A673 (cell line): ENCODE measurements at regions not wholly inside any gene's neighbourhood (a gene's known extent, or its start where the extent isn't known, plus 50 kb on each side); places are given as distances from the start of the nearest gene placed in this dataset.

ENCODE experiments used
- BruUV-seq: library from RNA; stranded (reverse); fragments of 400-500 nt; replicated peaks from 2 replicates; lab custom pipeline; 2021; lab: Mats Ljungman, UMichigan
- CTCF ChIA-PET: fragments of 300-600 bp; sonication (Branson Sonifier 250); formaldehyde crosslinking; loops from one replicate; lab custom pipeline; 2022; ENCODE audit warnings: antibody characterized with exemption; lab: Charles Lee
- POLR2A ChIA-PET: fragments of 300-600 bp; sonication (Branson Sonifier 250); formaldehyde crosslinking; loops from one replicate; lab custom pipeline; 2022; ENCODE audit warnings: antibody characterized with exemption; ENCODE audit not compliant: low non-redundant PET; lab: Charles Lee
- DNase-seq: peaks from one replicate; pipeline ENCODE4 v3.0.0-alpha.2; 2015; ENCODE audit warnings: low spot score
- H3K27ac ChIP-seq: fragments of 200-600 bp; sonication (generic); 2 replicates; pipeline ENCODE4 v1.5.1; 2016; ENCODE audit warnings: mixed run types, low read depth, mild to moderate bottlenecking, mixed read lengths, antibody characterized with exemption, low read length; ENCODE audit not compliant: poor library complexity, severe bottlenecking
- H3K27me3 ChIP-seq: fragments of 200-600 bp; sonication (generic); replicated peaks from 2 replicates; pipeline ENCODE4 v1.6.1; 2017; ENCODE audit warnings: mixed run types, low read depth, mild to moderate bottlenecking, mixed read lengths, antibody characterized with exemption, low read length; ENCODE audit not compliant: insufficient read depth, poor library complexity
- H3K36me3 ChIP-seq: fragments of 200-600 bp; sonication (generic); 2 replicates; pipeline ENCODE4 v1.6.1; 2016; ENCODE audit warnings: mixed run types, mild to moderate bottlenecking, mixed read lengths, antibody characterized with exemption, low read length; ENCODE audit not compliant: insufficient read depth, poor library complexity, severe bottlenecking
- H3K4me1 ChIP-seq: fragments of 200-600 bp; sonication (generic); 2 replicates; pipeline ENCODE4 v1.6.1; 2017; ENCODE audit warnings: mixed run types, mild to moderate bottlenecking, mixed read lengths, antibody characterized with exemption, low read length; ENCODE audit not compliant: insufficient read depth, poor library complexity, severe bottlenecking
- H3K4me3 ChIP-seq: fragments of 200-600 bp; sonication (generic); 2 replicates; pipeline ENCODE4 v1.5.1; 2016; ENCODE audit warnings: low read depth, mixed run types, mild to moderate bottlenecking, mixed read lengths, low read length; ENCODE audit not compliant: poor library complexity, severe bottlenecking
- H3K9me3 ChIP-seq: fragments of 200-600 bp; sonication (generic); 2 replicates; pipeline ENCODE4 v1.6.1; 2016; ENCODE audit warnings: mixed run types, low read depth, mild to moderate bottlenecking, mixed read lengths, antibody characterized with exemption, low read length; ENCODE audit not compliant: poor library complexity, severe bottlenecking
- EZH2 ChIP-seq: fragments of 200-600 bp; sonication (generic); IDR thresholded peaks from 2 replicates; pipeline ENCODE4 v1.6.1; 2017; ENCODE audit warnings: borderline replicate concordance, low read depth, mild to moderate bottlenecking, mixed read lengths, antibody characterized with exemption, low read length; ENCODE audit not compliant: poor library complexity, severe bottlenecking
- intact Hi-C: fragments of 100-400 bp; cut with micrococcal nuclease; formaldehyde crosslinking; loops from one replicate; pipeline ENCODE4 v1.10.0; 2022; ENCODE audit not compliant: unreplicated experiment
- TF ChIP-seq, protein P1 (sequence below): fragments of 300-800, 200-600 bp; sonication (generic); conservative IDR thresholded peaks from 2 replicates; pipeline ENCODE4 v1.5.1; 2017; ENCODE audit warnings: low read depth, mild to moderate bottlenecking, antibody characterized with exemption, low read length, moderate library complexity, mixed read lengths

DNA sequence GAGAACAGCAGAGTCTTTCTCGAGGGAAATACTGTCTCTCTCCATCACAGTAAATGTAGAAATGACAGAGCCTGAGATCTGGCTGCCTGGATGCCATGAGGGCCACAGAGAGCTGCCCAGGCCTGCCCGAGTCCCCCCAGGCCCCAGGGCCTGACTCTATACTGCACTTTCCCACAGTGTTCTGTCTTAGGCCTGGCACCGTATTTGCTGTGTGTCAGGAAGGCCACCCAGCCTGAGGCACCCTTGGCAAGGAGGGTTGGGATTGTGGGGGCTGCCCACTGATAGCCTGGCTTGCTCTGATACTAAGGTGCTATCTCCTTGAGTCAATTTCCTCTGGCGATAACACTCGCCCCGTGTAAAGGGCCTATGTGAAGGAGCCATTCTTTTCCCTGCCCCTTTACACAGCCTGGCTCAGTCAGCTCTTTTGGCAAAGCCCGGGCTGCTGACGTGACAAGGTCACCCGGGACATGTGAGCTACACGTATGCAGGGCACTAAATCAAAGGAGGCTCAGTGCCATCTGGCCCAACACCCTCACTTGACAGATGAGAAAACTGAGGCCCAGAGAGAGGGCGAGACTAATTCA lies 630.1 kb upstream of the KLF4 start:
- Histone ChIP-seq H3K27ac (no peak overlapping the region), H3K36me3 (no peaks in the 10 kb centered on the region), H3K4me3 (no peak overlapping the region), H3K4me1 (no peaks in the 10 kb centered on the region), H3K9me3 (no peaks in the 10 kb centered on the region), H3K27me3 (no peaks in the 10 kb centered on the region)
- intact Hi-C loops = loop anchor here (5.0 kb wide), 1 partner anchor 692 kb away; no protein-coding TSS in a partner anchor
- POLR2A ChIA-PET = no interaction called here
- CTCF ChIA-PET = no interaction called here
- DNase-seq = no peak
- TF ChIP-seq EZH2 = no peak
- TF ChIP-seq, protein P1, sequence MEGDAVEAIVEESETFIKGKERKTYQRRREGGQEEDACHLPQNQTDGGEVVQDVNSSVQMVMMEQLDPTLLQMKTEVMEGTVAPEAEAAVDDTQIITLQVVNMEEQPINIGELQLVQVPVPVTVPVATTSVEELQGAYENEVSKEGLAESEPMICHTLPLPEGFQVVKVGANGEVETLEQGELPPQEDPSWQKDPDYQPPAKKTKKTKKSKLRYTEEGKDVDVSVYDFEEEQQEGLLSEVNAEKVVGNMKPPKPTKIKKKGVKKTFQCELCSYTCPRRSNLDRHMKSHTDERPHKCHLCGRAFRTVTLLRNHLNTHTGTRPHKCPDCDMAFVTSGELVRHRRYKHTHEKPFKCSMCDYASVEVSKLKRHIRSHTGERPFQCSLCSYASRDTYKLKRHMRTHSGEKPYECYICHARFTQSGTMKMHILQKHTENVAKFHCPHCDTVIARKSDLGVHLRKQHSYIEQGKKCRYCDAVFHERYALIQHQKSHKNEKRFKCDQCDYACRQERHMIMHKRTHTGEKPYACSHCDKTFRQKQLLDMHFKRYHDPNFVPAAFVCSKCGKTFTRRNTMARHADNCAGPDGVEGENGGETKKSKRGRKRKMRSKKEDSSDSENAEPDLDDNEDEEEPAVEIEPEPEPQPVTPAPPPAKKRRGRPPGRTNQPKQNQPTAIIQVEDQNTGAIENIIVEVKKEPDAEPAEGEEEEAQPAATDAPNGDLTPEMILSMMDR = no peak
- no TSS peak for BruUV-seq

DNA sequence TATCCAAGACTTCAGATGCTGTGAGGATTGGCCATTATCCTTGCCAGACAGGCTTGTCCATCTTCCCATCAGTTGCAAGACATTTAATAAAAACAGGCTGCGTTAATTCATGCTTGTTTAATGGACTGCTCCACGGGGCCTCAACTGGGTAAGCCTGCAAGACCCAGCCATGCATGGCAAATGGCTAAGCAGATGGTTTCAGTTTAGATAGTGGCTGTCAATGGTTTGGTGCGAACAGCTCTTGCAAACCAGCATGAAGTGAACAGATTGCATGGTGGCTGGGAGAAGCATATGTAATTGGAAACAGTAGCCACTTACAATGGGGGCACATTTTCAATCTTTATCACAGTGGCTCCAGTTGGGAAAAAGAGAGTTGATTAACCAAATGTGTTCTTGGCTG lies 628.2 kb upstream of the KLF4 start:
- ChIA-PET POLR2A (no interaction called here), CTCF (no interaction called here)
- no peak for TF ChIP-seq EZH2
- TF ChIP-seq, protein P1 = no peak
- Histone ChIP-seq H3K9me3 (no peaks in the 10 kb centered on the region), H3K4me1 (no peaks in the 10 kb centered on the region), H3K27me3 (no peaks in the 10 kb centered on the region), H3K4me3 (no peak overlapping the region), H3K27ac (no peak overlapping the region), H3K36me3 (no peaks in the 10 kb centered on the region)
- intact Hi-C loops = no loop called here
- no TSS peak for BruUV-seq
- peak; percentile 16 for DNase-seq

DNA sequence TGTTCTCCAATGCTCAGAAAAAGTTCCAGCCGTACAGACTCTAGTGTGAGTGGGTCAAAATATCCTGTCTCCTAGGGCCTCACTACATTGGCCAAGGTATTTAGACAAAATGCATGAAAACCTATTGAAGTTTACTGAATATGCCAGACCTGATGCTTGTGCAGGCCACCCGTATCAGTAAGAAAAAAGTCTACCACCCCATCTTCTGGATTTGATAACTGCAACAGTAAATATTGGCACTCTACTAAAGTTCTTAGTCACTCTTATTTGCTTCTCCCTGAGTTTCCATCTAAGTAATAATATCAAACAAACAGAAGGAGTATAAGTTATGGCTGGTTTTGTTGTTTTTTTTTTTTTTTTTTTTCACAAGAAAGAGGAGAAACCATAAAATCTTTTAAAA lies 627.7 kb upstream of the KLF4 start:
- Histone ChIP-seq H3K4me1 (no peaks in the 10 kb centered on the region), H3K27ac (no peak overlapping the region), H3K4me3 (no peak overlapping the region), H3K36me3 (no peaks in the 10 kb centered on the region), H3K9me3 (no peaks in the 10 kb centered on the region), H3K27me3 (no peaks in the 10 kb centered on the region)
- CTCF ChIA-PET = no interaction called here
- no peak for TF ChIP-seq EZH2
- TF ChIP-seq, protein P1 = no peak
- BruUV-seq = no TSS peak
- DNase-seq = no peak
- intact Hi-C loops = no loop called here
- POLR2A ChIA-PET = no interaction called here
